Astrocyte (in vitro differentiated cells and primary cell): ENCODE measurements at regions not wholly inside any gene's neighbourhood (a gene's known extent, or its start where the extent isn't known, plus 50 kb on each side); places are given as distances from the start of the nearest gene placed in this dataset.

ENCODE experiments used
- CTCF ChIP-seq: IDR thresholded peaks from 2 replicates; pipeline ENCODE4 v1.5.1; 2011; ENCODE audit warnings: low read depth, mild to moderate bottlenecking, inconsistent platforms, low read length, moderate library complexity; ENCODE audit not compliant: insufficient read depth
- EZH2 ChIP-seq: IDR thresholded peaks from 2 replicates; pipeline ENCODE4 v1.6.1; 2012; ENCODE audit warnings: mild to moderate bottlenecking, low read length, inconsistent platforms; ENCODE audit not compliant: insufficient read depth

GRCh38 chr1:83694449-83694848 is 304.5 kb downstream of the TTLL7 start:
- TF ChIP-seq EZH2 (no peak), CTCF (no peak)
